HG02678 (cell line): ENCODE measurements at regions not wholly inside any gene's neighbourhood (a gene's known extent, or its start where the extent isn't known, plus 50 kb on each side); places are given as distances from the start of the nearest gene placed in this dataset.
A peak's percentile ranks its signal among the peaks of the same experiment; 100 is the strongest.
"Not testable (repeated sequence)": the region's sequence is repeated elsewhere in the genome, so short reads cannot be mapped to it uniquely, and the experiment has no call there.

Source experiments
- ATAC-seq: cut with Tn5 transposase; IDR thresholded peaks from one replicate; pipeline ENCODE4 v1.9.1; 2021; ENCODE audit warnings: mild to moderate bottlenecking, moderate library complexity; ENCODE audit not compliant: unreplicated experiment

GRCh38 chr21:28607545-28607944 lies 385.1 kb downstream of the LTN1 start:
- no peak for ATAC-seq

- peak; percentile 98 for ATAC-seq
Observed at GRCh38 chr21:28604946-28605537, 387.6 kb downstream of the LTN1 start.

- no peak for ATAC-seq
Observed at GRCh38 chr21:28602546-28602945, 390.1 kb downstream of the LTN1 start.

DNA sequence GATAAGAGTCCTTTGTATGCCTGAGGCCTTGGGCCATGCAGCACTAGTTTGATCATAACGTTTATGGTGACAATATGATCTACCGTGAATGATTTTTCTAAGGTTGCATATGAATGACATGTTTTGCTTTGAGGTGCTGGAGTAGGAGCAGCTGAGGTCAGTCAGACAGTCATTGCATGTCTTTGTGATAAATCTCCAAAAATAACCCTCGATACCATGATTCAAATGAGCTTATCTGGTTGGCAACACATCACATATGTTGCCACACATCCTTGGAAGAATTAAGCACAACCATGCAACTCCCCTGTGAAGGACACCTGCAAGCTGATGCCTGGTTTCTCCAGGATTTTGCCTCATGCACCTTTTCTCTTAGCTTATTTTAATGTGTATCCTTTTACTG lies 394.5 kb downstream of the LTN1 start:
- no peak for ATAC-seq

GRCh38 chr21:28592205-28592865 lies 400.3 kb downstream of the LTN1 start:
- no peak for ATAC-seq

- no peak for ATAC-seq
Observed at GRCh38 chr21:28590676-28591075, 402.0 kb downstream of the LTN1 start.

DNA sequence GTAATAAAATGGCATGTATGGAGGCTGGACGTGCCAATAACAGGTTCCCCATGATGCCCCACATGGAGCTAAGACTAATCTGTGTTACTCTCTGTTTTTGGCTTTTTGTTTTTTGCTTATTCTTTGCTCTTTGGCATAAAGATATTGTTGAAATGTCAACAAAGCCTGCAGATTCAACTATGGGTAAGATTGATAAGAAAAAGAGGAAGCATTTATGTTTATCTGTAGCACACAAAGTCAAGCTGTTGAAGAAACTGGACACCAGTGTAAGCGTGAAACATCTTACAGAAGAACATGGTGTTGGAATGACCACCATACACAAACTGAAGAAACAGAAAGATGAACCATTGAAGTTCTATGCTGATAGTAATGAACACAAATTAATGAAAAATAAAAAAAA lies 402.7 kb downstream of the LTN1 start:
- ATAC-seq = no peak

GRCh38 chr21:28588997-28589396 lies 403.7 kb downstream of the LTN1 start:
- ATAC-seq = no peak

GRCh38 chr21:28587748-28588147 lies 404.9 kb downstream of the LTN1 start:
- ATAC-seq = no peak

DNA sequence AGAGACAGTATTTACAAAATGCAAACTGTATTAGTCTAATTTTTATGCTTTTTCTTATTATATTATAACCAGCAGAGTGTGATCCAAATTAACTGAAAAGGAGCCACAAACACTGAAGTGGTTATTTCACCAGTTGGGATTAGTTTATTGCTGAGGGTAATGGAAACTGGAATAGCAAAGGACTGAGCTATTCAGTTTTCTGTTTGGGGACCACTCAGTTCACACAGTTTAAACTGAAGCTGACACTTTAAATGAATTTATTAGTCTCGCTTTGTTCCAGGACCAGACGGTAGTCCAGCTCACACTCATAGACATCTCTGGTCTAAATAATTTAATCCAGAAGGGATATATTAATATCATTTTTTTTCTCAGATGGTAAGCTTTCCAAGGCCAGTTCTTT lies 410.7 kb downstream of the LTN1 start:
- no peak for ATAC-seq

DNA sequence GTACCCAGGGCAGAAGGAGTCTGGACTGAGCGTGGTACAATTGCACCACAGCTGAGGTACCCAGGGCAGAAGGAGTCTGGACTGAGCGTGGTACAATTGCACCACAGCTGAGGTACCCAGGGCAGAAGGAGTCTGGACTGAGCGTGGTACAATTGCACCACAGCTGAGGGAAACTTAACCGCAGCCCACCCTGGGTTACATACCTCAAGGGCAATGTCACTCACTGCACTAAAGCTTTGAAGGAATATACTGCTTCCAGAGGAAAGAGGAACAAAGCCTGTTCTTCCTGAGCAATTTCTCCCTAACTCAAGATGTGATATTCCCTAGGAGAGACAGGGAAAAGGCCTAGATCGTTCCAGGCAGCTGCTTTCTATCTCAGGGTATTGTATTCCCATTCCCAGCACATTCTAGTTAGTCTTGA lies 411.4 kb downstream of the LTN1 start:
- ATAC-seq = not testable (repeated sequence)

DNA sequence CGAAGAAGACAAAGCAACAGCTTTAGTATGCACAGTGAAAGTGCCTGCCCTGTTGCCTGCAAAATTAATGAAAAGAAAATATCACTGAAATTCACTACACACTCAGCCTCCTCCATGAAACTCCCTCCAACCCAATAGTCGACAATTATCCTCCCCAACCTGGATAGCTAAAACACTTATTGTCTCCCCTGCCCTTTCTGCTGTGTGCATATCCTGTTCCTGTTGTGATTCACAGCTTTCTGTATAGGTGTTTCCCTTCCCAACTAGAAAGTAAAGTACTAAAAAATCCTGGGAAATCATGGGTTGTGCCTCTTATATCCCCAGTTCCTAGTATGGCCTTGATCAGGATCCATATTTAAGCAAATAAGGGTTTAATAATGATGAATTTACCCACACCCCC lies 412.1 kb downstream of the LTN1 start:
- no peak for ATAC-seq

- no peak for ATAC-seq
Observed at GRCh38 chr21:28579986-28580550, 412.6 kb downstream of the LTN1 start.

GRCh38 chr21:28568692-28569091 lies 424.0 kb downstream of the LTN1 start:
- no peak for ATAC-seq

- not testable (repeated sequence) for ATAC-seq
Observed at GRCh38 chr21:28563933-28564332, 428.7 kb downstream of the LTN1 start.

- ATAC-seq = no peak
Observed at GRCh38 chr21:28561772-28562171, 430.9 kb downstream of the LTN1 start.

GRCh38 chr21:28554660-28555475 lies 437.8 kb downstream of the LTN1 start:
- no peak for ATAC-seq

- ATAC-seq = no peak
Observed at GRCh38 chr21:28550057-28550825, 442.4 kb downstream of the LTN1 start.

DNA sequence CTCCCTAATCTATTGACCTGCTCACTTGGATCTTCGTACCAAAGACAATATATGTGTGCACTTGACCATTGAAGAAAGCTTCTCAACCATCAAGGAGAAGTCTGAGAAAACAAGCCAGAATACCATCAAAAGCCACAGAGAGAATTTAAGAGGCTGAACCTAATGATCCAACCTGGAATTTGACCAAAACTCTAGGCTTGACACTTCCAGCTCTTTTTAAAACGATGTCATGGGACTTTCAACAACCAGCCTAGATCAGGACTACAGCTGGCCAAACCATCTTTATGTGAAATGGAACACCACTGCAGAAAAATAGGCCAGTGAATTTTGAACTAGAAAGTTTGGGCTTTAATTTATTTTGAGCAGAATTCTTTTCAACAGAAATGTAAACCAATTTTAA lies 444.4 kb downstream of the LTN1 start:
- ATAC-seq = no peak

DNA sequence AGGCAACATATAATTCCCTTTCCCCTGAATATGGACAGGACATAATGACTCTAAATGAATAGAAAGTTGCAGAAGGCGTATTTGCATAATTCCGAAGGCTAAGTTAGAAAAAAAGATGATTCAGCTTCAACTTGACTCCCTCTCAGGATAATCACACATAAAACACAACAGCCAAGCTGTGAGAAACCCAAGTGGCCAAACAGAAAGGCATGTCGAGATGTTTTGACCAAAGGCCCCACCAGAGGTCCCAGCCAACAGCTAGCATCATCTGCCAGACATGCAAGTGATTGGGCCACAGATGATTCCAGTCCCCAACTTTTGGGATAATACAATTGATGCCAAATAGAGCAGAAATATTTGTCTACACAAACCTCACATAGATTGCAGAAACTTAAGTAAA lies 444.9 kb downstream of the LTN1 start:
- ATAC-seq = no peak

DNA sequence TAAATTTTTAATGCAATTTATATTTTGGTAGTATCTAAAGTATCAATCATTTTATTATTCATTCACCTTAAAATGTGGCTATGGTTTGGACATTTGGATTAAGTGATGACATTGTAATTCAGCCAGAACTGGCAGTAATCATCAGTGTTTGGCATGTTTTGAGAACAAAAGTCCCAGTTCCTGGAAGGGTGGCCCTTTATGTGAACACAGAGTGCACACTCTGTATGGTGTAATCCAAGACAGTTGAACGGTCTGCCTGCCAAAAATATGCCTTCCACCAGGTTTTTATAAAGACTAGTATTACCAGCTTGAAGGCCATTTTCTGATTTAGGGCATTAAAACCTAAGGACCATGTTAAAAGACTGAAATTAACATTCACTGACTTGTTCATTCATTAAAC lies 448.7 kb downstream of the LTN1 start:
- ATAC-seq = no peak
